Activated CD4-positive, alpha-beta T cell treated with anti-CD3 and anti-CD28 coated beads, Interleukin-2, amount 50 U/mL, for 1 hour (primary cell): ENCODE measurements at regions not wholly inside any gene's neighbourhood (a gene's known extent, or its start where the extent isn't known, plus 50 kb on each side); places are given as distances from the start of the nearest gene placed in this dataset.

ENCODE experiments used
- DNase-seq: peaks from one replicate; pipeline ENCODE4 v3.0.0-alpha.2; 2020

DNA sequence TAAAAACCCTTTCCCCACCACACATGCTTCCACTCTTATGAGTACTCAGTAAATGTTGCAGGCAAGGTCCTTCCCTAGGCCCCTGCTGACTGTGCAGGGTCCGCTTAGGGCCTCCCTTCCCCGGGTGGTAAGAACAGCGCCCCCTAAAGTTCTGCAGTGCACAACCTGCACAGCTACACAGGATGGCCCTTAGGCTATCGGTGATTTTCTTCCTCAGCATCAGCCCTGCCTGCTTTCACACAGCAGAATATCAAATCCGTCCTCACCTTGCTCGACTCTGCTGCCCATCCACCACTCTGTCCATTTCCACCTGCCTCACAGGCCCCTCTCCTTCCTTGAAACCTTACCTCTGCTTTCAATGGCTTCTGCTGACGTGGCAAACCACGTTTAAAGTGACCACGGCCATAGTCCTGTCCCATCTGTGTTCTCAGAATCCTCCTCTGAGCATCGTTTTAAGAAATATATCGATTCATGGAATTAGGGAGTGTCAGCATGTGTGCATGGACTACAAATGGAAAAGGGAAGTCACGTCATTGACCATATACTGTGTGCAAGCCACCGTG lies 51.4 kb upstream of the TMEM132E start:
- no peak for DNase-seq

DNA sequence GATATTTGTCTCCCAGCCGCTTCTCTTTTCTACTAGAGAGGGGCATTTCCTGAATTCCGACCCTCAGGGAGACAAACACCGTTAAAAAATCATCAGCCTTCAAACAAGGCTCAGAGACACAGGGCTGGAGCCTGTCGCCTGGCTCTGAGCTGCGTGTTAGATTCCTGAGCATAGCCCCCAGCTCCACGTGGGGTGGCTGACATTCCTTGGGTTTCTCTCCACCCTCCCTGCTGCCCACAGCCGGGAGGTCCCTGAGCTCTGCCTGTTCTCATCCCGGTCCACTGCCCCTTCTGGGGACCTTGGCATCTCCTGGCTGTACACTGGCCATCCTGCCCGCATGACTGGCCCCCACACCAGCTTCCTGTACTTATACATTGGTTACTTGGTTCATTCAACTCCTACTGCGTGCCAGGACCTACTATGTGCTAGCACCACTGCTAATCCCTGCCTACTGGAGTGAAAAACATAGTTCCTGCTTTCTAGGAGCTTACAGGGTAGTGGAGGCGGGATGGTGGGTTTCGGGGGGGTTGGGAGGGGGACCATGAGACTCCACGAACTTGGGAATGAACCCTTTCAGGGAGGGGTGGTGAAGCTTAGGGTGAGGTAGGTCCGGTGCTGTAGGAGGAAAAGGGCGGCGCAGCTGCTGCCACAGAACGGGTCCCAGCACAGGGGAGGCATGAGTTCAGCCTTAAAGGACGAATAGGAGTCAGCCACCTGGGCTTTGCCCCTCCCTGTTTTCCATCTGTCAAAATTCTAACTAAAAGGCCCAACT lies 52.1 kb upstream of the TMEM132E start:
- DNase-seq: no peak

DNA sequence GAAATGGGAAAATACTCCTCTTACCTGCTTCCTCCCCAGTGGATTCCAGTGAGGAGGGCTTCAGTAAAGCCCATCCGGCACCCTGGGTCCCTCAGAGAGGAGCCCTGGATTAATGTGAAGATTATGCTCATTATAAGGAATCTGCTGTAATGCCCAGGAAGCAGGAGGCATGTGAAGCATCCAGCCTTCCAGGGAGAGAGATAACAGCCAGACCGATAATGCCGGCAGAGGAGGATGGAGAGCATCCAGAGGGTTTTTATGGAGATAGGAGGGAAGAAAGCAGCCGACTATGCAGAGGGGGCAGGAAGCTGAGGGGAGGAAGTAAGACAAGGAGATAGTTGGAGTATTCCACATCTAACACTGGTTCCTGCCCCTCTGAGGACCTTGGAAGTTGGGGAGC lies 53.7 kb upstream of the TMEM132E start:
- no peak for DNase-seq

DNA sequence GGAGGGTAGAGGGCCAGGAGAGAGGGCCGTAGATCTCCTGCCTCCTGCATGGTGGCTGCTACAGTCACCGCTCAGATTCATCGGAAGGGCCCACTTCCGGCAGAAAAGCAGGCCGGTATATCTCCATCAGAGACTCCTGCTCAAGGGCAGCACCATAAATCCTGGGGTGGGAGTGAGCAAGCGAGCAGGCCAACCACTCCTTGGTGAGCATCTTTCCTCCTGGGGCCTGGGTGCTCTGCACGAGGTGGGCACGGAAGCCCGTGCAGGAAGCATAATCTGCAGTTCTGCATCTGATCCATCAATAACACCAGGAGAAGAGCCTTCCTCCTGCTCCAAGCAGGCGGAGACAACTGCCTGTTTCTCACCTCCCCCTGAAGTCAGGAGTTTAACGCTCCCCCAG lies 57.4 kb upstream of the TMEM132E start:
- no peak for DNase-seq

DNA sequence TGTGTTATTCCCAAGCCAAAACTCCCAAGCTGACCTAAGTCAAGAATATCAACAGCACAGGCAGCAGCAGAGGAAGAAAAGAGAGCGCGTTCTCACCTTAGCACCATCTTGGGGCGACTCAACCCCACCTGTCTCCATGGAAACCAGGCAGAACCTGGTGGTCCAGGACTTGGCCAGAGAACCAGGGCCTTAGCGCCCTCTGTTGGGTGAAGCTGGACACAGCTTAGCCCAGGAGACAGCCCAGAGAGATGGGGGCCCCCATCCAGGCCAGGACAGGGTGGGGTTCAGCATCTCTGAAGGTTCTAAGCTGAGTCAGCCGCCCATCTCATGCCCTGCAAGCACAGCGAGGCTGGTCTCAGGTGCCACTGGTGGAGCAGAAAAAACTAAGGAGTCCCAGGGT lies 60.1 kb upstream of the TMEM132E start:
- no peak for DNase-seq

DNA sequence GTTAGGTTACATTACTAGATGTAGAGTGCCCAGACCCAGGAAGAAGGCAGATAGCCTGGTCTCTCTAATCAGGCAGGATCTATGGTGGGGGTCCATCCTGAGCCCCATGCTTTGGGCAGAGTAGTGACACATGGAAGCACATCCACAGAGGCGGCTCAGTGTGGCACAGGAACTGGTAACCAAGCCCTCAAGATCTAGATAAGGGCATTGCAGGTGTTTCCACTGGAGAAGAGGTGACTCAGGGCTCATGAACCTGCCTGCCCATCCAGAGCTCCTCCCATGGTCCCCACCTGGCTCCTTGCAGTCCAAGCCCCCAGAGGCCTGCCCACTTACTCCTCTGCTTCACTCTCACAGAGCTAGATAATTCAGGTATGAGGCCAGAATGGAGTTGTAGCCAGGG lies 62.0 kb upstream of the TMEM132E start:
- DNase-seq: no peak

DNA sequence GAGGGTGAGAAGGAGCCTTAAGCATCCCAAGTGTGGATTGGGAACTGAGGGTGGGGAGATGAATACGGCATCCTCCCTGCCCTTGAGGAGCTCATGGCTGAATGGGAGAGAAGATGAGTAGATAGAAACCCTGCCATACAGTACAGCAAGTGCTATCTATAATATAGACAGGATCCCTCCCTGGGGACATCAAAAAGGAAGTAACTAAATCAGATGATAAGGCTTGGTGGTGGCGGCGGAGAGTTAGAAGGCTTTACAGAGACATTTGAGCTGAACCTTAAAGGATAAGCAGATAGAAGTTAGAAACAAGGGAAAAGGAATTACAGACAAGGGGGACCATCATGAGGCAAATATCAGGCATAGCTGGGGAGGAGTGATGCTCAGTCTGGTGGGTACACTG lies 67.5 kb upstream of the TMEM132E start:
- no peak for DNase-seq

DNA sequence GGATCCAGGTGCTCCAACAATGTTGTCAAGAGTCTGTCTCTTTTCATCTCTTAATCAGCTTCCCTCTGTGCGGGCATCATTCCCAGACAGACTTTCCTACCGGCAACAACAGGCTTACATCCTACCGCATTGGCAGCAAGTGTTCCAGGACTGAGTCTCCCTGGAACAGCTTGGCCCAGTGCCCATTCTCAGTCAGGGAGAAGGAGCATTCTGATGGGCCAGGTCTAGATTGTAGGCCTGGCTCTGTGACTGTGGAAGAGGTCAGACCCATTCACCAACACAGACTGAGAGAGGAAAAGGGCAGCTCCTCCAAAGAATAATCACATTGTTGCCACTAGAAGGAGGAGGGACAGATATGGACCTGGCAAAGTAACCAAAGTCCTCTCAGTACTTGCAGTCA lies 68.1 kb upstream of the TMEM132E start:
- DNase-seq: no peak

DNA sequence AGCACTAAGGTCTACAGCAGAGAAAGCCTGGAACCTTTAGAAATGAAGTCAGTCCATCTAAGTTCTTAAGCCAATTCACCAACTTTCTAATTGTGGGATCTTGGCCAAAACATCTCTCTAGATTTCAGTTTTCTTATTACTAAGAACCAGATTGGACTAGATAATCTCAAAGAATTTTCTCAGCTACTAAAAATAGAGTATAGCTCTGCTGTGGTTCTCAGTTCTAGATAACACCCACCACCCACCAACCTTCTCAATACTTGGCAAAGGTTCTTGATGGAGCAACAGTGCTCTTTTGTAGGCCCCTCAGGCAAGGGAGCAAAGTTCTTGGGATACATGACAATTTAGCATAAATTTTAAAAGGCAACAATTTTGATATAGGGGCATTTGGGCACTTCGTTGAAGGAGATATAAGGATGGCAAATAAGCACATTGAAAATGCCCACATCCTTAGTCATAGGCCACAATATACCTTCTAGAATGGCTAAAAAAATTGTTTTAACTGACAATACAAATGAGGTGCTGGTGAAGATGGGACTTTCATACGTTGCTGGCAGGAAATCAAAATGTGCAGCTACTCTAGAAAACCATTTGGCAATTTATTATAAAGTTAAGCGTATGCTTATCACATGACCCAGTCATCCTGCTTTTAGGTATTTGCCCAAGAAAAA lies 74.4 kb upstream of the TMEM132E start:
- no peak for DNase-seq

DNA sequence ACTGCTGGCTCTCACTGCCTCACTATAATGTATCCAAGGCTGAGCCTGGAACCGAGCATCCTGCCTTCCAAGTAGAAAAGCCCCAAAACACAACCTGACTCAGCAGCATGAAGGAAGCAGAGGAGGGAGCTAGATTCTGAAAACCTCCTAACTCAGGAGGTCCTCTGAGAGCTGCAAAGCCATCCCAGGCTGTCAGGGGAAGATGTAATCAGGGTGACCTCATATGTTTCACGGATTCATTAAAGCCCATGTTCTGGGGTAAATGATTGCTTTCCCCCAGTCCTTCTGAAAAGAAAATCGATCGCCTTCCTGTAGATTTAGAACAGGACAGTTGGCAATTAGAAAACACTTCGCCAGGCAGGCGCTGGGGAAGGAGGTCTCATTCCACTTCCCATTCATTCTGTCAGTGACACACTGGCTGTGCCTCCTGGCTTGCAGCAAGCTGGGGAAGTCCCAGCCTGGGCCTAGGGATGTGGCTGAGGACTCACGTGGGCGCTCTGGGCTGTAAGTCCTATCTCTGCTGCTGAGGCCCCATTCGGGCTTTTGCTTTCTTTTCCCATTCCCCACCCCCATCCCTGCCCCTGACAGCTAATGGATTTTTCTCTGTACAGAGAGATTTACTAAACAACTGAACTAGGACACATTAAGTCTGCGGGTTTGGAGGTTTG lies 75.7 kb upstream of the TMEM132E start:
- no peak for DNase-seq

DNA sequence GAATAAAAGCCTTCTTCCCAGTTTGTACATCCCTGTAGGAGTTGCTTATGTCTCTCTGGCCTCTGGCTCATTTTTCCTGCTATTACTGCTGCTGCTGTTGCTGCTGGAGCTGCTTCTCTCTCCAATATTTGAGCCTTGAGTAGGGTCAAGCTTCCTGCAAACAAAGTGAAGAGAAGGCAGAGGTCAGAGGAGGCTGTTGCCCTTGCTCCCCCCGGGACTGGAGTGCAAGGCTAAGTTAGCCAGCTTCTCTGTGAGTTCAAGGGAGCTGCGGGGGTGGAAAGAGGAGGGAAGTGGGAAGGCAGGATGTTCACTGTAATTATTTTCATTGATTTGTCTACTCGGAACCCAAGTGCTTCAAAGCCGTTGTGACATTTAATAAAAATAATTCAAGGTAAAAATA lies 77.0 kb upstream of the TMEM132E start:
- no peak for DNase-seq

DNA sequence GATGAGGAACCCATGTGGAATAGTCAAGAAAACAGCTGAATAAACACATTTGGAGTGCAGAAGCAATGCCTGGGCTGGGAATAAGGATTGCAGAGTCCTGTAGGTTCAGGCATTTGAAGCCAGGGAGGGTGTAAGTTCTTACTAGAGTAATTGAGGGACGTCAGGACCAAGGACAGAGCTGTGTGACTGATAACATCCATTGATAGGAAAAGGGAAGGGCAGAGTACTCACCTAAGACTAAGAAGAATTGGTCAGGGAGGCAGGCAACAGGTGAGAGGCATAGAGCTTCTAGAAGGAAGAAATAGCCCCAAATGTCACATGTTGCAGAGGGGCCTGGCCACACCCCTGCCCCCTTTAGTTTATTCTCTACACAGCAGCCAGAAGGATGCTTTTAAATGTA lies 79.8 kb upstream of the TMEM132E start:
- no peak for DNase-seq

DNA sequence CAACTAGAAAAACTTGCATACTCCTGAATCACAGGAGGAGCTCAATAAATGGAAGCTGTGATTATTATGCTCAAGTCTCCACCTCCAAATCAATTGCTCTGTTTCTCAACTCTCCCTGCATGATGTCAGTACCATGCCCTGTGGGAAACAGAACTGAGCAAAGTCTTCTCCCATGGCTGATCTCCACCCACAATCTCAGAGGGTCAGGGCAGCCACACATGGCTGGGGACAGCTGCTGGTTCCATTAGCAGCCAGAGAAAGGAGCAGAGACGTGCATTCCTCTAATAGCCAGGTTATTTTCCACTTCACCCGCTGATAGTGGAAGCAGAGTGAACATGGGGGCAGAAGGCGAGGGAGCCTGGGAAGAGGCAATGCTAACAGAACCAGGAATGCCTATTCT lies 85.5 kb upstream of the TMEM132E start:
- no peak for DNase-seq

DNA sequence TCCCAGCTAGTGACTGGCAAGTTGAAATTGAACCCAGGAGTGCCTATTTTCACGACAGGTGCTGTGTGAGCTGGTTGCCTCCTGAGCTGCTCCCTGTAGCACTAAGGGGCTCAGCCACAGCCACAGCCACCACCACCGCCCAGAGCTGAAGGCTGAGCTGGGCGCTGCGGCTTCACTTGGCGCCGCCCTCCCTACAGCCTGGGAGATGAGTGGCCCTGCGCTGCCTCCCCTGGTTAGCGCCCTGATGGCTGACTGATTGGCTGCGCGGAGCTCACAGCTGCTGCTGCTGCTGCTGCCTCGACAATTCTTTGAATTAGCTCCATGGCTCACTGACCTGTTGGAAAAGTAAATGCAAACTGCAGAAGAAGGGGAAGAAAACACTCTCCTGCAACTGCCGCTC lies 91.8 kb upstream of the TMEM132E start:
- no peak for DNase-seq

DNA sequence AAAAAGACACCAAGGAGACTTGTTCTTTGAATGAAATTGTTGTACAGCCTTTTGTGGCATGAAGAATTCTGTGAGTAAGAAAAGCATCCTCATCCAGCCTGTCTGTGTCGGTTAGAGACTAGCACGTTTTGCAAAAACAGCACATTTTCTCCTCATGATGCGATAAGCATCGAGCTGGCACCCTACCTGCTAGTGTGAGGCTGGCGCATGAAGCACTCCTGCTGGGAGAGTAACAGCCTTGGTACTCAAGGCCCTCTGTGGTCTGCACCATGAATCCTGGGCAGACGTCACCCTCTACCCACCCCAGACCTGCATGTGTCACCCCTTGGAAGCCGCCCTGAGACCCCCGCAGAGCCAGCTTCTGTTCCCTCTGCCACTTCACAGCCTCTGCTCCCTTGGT lies 92.6 kb upstream of the TMEM132E start:
- DNase-seq: no peak

DNA sequence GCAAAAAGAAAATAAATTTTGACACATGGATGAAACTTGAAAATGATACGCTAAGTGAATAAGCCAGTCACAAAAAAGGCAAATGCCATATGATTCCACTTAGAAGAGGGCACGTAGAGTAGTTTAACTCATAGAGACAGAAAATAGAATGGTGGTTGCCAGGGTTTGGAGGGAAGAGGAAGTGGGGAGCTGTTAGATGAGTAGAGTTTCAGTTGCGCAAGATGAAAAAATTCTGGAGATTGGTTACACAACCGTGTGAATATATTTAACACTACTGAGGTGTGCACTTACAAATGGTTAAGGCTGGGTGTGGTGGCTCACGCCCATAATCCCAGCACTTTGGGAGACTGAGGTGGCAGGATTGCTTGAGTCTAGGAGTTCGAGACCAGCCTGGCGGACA lies 93.4 kb upstream of the TMEM132E start:
- DNase-seq: no peak

DNA sequence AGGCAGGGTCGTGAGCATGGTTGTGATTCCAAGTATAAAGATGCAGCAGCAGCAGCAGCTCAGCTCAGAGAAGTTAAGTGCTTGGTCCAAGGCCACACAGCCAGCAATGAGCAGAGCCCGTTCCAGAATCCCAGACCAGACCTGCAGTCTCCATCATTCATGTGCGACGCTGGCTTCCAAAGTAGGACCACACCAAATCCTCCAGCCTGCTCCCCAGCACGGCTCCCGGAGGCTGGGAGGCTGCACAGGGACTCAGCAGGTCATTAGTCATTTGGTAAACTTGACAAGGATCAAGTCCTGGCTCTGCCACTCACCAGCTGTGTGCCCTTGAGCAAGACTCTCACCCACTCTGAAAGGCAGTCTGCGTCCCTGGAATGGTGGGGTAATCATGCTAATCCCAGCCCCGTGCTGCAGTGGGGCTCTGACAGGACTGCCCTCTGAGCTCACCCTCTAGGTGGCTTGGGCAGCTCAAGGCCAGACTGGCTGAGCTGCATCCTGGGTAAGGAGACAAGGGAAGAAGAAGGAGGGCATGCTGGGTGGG lies 95.1 kb upstream of the TMEM132E start:
- no peak for DNase-seq

DNA sequence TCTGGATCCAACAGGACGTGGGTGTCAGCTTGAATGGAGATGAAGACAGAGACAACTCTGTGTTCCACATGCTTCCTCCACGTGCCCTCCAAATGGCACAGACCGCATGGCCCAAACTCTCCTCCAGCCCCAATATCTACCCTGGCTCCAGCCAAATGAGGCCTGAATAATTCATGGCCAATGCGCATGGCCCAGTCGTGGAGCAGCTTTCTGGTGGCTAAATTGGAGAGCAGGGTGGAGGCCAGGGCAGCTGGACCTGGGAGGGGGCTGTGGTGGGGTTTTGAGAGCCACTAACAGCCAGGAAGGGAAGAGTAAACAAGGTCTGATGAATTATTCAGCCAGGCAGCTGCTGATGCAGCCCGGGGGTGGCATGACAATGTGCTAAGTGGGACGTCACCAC lies 96.7 kb upstream of the TMEM132E start:
- DNase-seq: no peak

DNA sequence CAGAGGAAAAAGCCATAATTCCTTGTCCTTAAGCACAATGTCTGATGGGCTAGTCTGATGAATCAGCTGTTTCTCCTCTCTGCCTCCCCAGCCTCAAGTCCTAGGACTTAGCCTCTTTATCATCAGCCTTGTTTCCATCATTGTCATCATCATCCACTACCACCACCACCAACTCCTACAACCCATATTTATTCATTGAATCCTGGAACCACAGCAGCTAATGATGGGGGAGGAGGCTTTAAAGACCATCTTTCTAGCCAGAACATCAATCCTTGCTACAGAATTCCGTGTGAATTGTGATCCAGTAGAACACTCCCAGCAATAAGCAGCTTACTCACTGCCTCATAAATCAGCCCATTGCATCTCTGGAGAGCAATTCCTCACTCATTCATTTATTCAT lies 97.6 kb upstream of the TMEM132E start:
- DNase-seq: no peak

DNA sequence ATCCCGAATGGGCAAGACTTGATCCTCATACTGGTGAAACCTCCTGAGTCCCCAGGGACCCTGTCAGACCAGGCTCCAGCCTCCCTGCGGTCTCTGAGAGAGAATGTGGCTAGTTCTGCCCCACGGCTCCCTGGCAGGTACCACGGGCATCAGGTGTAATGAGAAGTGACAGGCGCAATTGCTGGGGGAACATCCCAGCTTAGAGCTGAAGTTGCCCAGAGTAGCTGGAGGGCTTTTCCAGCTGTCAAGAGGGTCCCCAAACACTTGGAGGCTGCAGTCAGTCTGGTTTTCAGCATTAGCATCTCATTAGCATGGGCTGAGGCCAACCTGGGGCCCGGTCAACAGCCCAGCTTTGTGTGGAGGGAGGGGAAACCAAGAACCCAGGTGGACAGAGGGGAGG lies 100.0 kb upstream of the TMEM132E start:
- no peak for DNase-seq

DNA sequence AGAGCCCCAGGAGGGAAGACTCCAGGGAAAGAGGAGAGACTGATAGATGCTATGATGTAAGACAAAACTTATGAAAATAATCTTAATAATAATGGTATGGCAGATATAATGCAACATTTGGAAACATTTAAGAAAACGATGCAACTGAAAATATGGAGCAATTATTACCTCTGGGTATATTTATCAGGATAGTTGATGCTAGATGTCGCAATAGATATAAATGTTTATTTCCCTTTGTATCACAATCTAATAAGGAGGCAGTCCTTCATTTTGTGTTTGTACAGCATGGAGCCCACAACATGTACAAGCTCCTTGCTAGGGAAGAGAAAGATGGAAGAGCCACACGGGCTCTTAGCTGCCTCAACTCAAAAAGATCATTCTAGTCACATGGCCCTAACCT lies 101.1 kb upstream of the TMEM132E start:
- DNase-seq: no peak

DNA sequence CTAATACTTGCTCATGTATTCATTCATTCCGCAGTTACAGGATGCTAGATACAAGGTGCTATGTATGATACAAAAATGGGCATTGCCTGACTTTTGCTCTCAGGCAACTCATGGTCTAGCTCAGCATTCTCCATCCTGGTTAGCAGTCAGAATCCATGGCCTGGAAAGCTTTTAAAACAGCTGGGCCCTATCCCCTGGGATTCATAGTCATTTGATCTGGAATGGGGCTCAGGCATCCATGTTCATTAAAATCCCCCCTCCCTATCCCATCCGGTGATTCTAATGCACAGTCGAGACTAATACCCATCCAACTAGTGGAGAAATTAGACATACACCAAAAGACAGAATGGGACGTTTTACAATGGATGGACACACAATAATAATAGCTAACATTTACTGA lies 104.1 kb upstream of the TMEM132E start:
- no peak for DNase-seq

DNA sequence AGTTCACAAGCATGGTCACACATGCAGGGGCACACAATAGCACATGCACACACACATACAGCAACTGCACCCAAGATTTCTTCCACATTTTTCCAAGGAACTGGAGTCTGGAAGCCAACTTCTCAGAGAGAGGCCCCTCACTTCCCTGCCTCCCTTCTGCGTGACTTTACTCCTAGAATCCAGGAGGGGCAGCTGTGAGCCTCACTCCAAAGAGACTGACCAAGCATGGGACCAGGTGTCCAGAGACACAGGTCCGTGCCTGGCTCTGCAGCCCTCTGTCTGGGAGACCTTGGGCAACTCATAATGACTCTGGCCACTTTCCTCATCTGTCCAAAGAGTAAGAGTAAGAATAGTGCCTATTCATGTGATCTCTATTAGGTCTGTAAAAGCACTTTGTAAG lies 104.7 kb upstream of the TMEM132E start:
- DNase-seq: no peak

DNA sequence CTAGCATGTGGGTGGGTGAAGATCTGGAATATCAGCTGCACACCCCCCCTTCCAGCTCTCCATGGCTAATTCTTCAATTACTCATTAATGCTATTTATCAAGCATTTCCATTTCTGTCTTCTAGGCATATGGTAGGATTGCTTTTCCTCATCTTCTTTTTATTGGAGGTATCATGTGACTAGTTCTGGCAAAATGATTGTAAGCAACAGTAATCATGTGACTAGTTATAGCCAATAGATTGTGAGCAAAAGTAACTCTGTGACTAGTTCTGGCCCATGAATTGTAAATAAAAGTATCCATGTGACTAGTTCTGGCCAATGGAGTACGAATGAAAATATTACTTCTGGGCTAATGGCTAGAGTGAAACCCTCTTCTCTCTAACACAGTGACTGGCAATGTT lies 107.0 kb upstream of the TMEM132E start:
- DNase-seq: no peak
